ENCODE measurements at regions not wholly inside any gene's neighbourhood (a gene's known extent, or its start where the extent isn't known, plus 50 kb on each side); places are given as distances from the start of the nearest gene placed in this dataset.
"Not testable (repeated sequence)": the region's sequence is repeated elsewhere in the genome, so short reads cannot be mapped to it uniquely, and the experiment has no call there.

- no peak for DNase-seq
These were observed 131.5 kb downstream of the ZNF608 start for GRCh38 chr5:124614836-124615385.

GRCh38 chr5:124614105-124614504, 132.3 kb downstream of the ZNF608 start:
- no peak for DNase-seq

DNA sequence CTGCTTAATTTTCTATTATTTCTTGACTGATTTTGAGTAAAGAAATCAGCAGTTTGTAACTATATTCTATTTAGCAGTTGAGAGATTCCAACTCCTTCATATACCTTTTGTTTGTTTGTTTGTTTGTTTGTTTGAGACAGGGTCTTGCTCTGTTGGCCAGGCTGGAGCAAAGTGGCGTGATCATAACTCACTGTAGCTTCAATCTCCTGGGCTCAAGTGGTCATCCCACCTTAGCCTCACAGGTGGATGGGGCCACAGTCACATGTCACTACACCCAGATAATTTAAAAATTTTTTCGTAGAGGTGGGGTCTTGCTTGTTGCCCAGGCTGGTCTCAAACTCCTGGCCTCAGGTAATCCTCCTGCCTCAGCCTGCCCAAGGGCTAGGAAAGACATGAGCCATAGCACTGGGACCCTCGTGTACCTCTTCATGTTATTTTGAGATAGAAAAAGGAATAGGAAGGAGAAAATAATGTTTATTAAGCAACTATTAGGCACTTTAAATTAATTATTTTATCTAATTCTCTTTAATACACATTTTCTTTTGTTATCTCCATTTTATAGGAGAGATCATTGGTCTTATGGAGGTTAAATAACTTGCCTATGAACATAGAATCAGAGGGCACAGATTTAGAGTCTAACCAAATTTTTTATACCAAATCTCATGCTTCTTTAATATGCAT, 133.0 kb downstream of the ZNF608 start:
- no peak for DNase-seq

DNA sequence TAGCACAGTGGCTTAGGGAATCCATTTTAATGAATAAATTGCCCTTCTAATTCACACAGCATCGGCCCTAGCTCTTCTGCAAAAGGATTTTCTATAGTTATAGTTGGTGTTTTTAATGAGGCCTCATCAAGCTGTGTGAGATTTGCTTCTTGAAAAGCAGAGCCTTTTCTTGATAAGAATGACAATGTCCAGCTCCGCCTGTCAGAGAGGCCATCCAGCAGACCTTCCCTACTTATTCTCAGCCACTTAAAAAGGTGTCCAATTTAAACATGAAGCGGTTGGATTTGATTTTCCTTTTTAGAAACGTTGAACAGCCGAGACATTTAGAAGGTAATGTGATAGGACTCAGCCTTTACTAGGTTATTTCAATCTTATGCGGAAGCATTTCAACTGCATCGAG, 134.4 kb downstream of the ZNF608 start:
- DNase-seq = no peak

- DNase-seq = not testable (repeated sequence)
These were observed 135.2 kb downstream of the ZNF608 start for GRCh38 chr5:124611262-124611661.

GRCh38 chr5:124609685-124610084, 136.8 kb downstream of the ZNF608 start:
- not testable (repeated sequence) for DNase-seq

- DNase-seq = no peak
These were observed 139.9 kb downstream of the ZNF608 start for GRCh38 chr5:124606543-124606942.

DNA sequence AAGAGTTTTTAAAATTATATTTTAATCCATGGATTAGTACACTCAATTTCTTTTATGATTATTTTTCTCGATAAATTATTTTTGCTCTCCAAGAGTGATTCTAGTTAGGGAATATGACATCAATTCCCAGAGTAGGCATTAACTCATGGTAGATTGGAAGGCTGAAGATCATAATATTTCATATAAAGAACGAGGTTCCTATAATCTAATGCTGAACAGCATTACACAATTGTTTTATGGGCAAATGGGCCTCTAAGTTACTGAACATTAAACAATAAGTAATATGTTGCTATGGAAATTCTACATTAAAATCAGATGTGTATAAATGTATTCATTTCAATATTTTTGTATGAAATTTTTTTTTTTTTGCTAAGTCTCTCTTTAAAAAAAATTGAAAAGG, 140.3 kb downstream of the ZNF608 start:
- DNase-seq = no peak

DNA sequence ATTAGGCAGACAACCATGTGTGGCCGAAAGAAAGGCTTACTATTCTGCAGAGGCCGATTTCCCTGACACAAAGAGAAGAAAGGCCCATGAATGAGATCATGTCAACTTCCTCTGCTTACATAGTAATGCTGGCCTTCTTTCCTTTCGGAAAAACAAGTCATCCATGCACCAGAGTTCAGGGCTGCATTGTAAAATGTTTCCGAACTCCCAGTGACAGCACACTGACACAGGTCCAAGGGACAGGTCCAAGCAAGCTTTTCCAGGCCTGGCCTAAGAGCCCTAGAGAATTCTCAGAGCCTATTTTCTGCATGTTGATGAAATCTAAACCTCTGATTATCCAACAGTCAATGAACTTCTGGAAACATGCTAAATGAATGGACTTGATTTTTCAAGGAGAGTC, 140.9 kb downstream of the ZNF608 start:
- DNase-seq = no peak

GRCh38 chr5:124604419-124604818, 142.0 kb downstream of the ZNF608 start:
- DNase-seq = no peak

- no peak for DNase-seq
These were observed 143.4 kb downstream of the ZNF608 start for GRCh38 chr5:124602925-124603650.

DNA sequence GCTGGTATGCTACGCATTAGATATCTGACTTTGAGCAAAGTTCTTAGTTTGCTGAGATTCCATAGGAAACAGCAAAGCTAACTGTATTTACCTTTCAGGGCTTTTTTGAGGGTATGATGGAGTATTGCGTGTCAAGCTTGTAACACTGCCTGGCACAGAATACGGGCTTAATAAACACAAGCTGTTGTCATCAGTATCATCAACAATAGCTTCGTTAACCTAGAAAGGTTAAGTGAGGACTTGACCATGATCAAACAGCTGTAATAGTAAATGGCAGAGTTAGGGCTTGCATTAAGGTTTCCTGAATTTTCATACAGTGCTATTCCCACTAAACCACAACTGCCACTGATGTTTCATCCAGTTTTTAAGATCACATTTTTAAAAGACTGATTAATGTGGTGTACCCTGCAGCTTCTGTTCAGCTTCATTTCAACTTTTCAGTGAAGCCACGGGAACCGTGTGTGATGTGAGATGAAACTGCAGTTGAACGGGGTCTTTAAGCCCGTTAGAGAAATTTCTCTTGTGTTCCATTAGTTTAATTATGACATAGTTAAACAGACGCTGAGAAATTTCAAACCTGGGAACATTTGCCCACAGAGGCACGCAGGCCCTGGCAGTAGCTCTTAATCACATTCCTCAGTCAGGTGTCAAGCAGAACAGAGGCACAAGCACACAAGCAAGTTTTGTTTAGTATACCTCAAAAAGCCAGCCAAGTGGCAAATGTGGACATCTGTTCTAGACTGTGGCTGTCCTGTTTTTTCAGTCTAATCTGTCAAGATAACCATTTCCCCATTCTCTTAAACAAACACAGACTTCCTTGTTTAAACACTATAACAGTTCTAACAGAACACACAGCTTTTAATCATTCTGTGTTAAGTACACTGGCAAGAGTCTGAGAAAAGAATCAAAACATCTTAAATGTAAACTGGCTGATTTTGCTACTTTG, 147.1 kb downstream of the ZNF608 start:
- no peak for DNase-seq

DNA sequence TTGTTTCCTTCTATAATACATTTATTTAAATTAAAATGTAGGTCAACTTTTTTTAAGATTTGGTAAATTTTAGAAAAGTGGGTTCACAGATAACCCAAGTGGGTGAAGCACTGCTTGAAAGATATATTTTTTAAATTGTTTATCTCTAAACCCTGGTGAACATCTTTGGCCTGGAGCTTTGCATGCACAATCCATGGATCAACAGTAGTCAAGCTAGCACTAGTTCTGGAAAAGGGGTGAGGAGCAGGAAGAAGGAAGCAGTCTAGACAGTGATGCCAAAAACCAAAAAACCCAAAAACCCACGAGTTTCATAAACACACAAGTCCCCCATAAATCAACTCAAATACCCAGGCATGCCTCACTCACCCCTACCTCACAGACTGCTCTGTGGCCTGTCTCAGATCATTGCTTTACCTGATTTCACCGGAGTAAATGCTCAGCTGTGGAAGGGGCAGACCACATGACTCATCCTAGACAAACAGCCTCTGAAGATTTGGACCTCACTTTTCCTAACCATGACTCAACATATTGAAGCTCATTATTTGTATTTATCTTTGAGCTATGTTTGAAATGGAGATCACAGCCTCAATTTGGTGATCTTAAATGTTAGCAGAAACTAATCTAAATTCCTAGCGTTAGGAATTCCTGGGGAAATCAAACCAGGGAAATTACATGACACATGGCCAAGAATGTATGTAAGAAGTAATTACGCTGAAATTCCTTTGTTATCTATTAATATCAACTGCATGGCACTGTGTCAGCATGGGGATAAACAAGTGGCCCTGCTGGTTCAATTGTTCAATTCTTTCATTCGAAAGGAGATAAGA, 149.6 kb downstream of the ZNF608 start:
- no peak for DNase-seq

GRCh38 chr5:124593952-124594351, 152.5 kb downstream of the ZNF608 start:
- no peak for DNase-seq

DNA sequence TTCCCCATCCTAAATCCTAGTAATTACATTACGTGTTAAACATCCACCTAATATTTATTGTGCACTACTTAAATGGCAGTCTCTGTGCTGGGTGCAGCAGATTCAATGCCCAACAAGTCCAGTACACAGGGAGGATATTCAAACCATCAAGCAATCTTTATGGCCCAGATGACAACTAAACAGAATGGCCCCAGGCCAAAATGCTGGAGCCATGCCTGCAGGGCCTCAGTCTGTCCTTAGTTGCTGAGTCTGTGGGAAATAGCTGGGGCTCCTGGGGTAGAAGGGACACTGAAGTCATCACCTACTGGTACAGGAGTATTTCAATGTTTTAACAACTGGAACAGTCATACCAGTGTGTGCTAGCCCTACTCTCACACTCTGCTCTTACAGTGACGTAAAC, 153.5 kb downstream of the ZNF608 start:
- DNase-seq = no peak

- no peak for DNase-seq
These were observed 154.9 kb downstream of the ZNF608 start for GRCh38 chr5:124591583-124591982.

DNA sequence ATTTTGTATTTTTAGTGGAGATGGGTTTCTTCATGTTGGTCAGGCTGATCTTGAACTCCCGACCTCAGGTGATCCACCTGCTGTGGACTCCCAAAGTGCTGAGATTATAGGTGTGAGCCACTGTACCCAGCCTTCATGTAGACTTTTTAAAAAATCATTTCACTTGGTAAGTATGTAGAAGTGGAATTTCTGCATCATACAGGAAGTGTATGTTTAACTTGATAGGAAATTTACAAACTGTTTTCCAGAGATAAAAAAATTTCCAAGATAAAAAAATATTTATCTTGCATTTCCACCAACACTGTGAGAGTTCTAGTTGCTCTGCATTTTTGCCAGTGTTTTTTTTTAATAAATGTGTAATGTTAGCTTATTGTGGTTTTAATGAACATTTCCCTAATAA, 155.8 kb downstream of the ZNF608 start:
- DNase-seq = no peak

GRCh38 chr5:124587280-124587679, 159.2 kb downstream of the ZNF608 start:
- DNase-seq = no peak

DNA sequence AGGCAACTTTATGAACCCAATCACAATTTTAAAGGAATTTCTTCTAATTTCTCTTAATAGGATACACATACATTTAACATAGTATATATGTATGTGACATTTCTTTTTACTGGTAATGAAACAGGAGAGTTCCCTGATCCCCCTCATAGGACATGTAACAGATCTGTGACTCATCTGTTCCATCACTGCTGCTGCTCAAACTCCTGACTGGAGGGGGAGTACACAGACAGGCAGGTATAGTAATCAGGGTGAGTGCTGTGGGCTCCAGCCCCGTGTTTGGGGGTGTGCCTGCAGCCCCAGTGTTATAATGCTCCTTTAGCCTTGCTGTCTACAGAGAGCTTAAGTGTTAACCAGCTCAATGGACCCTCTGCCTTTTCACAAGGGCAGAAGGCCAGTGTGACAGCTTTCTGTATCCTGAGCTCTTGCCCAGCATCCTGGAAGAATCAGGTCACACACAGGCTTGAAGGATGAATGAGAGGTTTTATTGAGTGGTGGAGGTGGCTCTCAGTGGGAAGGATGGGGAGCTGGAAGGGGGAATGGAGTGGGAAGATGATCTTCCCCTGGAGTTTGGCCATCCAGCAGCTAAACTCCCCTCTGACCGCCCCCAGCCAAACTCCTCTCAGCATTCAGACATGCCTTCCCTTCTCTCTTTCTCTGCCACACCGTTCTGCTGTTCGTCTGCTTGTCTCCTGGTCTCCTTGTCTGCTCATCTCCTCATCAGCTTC, 161.3 kb downstream of the ZNF608 start:
- no peak for DNase-seq

DNA sequence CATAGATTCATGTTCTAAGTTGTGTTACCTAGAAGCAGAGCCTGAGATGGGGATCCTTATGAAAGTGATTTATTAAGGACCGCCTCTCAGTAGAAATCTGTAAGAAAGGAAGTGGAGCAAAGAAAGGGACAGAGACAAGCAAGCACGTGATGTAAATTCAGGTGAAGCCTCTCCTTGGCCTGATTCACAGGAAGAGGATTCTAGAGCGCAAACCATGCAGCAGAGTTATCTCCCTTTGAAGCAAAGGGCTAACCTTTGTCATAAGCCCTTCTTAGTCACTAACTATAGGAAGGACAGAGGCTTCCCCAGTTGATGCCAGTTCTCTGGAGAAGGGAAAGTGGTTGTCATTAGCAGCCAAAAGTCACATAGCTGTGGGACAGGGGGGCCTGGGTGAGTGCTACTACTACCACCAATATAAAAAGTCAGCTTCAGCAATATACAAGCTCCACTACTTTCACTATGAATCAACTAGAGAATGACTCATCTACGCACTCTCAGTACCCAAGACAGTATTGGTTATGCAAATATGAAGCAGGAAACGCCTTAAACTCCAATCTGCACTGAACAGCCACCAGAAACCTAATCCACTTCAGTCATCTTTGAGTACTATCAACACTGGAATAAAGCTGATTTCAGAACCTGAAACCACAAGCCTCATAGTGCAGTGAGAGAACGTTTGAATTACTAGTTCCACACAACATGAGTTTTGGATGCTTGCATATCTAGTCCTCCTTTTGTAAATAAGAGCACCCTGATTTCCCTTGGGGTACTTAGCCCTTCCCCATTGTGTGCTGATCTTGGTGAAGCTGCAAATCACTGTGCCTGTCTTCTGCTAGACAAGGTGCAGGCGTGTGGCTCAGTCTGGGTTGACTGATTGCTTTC, 162.7 kb downstream of the ZNF608 start:
- peak; percentile 4 for DNase-seq

- DNase-seq = no peak
These were observed 163.9 kb downstream of the ZNF608 start for GRCh38 chr5:124582561-124582840.

Measured in stimulated activated CD4-positive, alpha-beta T cell treated with anti-CD3 and anti-CD28 coated beads, Interleukin-4, amount 100 ng/mL, for 1 hour (primary cell).